ENCODE measurements at regions not wholly inside any gene's neighbourhood (a gene's known extent, or its start where the extent isn't known, plus 50 kb on each side); places are given as distances from the start of the nearest gene placed in this dataset.

DNA sequence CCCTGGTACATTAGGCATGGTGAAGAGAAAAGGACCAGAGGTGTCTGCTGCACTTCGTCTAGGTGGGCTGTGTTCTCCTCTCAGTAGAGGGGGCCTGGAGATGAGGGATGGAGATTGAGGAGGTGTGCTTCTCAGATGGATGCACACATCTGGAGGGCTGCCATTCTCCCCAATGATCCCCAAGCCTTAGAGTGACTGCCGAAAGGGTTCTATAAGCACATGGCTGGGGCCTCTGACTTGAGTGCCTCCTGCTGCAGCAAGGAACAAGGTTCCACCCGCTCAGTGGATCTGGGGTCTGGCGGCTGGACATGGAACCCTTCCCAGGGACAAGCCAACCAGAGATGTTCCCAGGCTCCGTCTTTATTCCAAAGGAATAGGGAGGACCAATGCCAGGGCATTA lies 66.8 kb downstream of the CPN2 start:
- peak; percentile 62 for DNase-seq (ENCODE audit: low spot score)
- TF ChIP-seq, protein P1, sequence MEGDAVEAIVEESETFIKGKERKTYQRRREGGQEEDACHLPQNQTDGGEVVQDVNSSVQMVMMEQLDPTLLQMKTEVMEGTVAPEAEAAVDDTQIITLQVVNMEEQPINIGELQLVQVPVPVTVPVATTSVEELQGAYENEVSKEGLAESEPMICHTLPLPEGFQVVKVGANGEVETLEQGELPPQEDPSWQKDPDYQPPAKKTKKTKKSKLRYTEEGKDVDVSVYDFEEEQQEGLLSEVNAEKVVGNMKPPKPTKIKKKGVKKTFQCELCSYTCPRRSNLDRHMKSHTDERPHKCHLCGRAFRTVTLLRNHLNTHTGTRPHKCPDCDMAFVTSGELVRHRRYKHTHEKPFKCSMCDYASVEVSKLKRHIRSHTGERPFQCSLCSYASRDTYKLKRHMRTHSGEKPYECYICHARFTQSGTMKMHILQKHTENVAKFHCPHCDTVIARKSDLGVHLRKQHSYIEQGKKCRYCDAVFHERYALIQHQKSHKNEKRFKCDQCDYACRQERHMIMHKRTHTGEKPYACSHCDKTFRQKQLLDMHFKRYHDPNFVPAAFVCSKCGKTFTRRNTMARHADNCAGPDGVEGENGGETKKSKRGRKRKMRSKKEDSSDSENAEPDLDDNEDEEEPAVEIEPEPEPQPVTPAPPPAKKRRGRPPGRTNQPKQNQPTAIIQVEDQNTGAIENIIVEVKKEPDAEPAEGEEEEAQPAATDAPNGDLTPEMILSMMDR (IDR thresholded peaks at IDR 0.05): no peak
- no peak overlapping the region for H3K27ac ChIP-seq
- H3K4me3 ChIP-seq: no peak overlapping the region

DNA sequence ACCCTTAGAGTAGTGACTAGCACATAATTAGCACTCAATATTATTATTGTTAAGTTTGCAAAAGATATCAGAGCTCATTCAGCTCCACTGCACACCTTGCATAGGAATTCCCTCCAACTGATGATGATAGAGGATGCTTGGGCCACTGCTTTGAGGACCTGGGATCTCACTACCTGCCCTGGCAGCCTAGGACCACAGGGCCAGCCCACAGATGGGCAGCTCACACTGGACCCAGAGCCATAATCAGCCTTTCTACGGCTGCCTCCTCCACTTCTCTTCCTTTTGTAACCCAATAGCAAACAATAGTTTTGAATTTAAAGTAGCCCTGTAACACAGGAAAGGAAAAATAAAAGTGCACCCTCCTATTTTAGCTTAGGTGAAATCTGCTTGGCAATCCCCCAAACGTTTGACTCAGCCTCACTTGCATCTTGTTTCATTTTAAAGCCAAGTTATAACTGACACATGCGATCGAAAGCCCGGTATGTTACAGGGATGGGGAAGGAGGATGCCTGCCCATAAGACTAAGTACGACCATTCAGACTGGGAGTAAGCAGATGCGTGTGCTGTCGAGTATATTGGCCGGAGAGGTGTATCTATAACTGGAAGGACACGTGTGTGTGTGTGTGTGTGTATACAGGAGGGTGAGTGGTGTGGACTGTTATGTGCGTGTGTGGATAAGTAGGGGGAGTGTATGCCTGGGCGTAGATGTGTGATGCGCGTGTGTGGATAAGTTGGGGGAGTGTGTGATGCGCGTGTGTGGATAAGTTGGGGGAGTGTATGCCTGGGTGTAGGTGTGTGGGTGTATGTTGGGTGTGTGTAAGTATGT lies 65.9 kb downstream of the CPN2 start:
- DNase-seq (ENCODE audit: low spot score): peak; percentile 46
- TF ChIP-seq, protein P1 (IDR thresholded peaks at IDR 0.05): no peak
- Histone ChIP-seq H3K27ac (no peak overlapping the region), H3K4me3 (no peak overlapping the region)

DNA sequence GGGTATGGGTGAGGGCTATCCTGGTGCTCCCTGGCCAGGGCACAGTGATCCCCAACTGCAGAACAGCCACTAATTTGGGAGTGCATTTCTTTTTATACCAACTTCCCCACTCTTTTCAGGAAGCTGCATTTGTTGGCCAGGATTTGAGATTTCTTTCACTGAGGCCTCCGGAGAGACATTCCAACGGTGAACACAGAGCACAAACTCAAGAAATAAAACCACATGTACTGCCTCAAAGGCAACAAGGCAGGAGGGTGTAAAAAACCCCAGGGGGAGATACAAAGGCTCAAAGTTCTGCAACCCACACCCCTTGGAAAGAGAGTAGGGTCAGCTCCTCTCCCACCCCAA lies 65.3 kb downstream of the CPN2 start:
- no peak overlapping the region for H3K4me3 ChIP-seq
- no peak overlapping the region for H3K27ac ChIP-seq
- DNase-seq (ENCODE audit: low spot score): peak; percentile 14
- TF ChIP-seq, protein P1 (IDR thresholded peaks at IDR 0.05): no peak

DNA sequence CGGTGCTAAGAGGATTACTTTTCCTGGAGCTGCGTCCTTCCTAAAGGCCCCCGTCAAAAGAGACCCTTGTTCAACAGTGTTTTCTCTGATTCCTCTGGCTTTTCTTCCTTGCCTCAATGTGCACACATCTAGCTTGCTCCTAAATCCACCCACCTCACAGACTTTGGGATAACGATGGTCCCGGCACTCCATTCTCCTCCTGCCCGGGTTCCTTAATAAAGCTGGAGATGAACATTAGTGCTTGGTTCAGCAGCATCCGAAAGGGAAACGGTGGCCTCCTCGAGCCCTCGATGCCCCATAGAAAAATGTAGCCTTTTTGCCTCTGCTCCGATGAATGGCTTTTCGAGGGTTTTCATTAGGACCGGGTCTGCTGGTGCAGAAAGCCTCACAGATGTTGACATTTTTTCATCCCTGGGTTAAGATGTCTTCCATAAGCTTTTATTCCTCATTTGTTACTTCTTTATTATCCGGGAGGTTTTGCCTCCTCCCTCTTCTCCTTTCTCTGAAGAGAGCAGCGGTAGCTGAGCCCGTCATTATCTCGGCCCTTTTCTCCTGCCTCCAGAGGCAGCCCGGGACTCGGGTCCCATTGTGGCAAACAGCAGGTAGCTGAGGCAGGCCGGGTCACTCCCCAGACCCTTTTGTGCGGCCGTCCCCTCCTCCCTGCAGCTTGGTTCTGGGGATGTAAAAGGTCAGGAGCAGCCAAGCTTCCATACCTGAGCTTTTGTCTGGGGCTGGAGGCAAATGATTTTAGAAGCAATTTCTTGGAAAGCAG lies 64.6 kb downstream of the CPN2 start:
- no peak for DNase-seq (ENCODE audit: low spot score)
- Histone ChIP-seq H3K4me3 (no peak overlapping the region), H3K27ac (no peak overlapping the region)
- TF ChIP-seq, protein P1 (IDR thresholded peaks at IDR 0.05): no peak

DNA sequence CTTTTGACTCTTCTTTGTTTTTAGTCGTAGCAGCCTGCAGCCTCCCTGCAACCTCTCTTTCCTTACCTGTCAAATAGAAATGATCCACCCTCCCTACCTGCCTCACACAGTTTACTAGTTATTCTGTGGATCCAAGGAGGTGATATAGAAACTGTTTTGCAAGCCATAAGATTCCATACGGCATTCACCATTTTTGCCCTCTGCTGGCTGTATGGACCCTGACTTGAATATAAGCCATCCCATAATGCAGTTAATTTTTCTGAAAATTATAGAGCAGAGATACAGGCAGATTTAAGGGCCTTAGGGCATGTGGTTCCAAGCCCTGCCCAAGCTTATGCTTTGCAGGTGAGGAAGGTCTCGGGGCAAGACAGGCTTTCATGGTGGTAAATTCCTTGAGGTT lies 63.8 kb downstream of the CPN2 start:
- Histone ChIP-seq H3K27ac (no peak overlapping the region), H3K4me3 (no peak overlapping the region)
- TF ChIP-seq, protein P1 (IDR thresholded peaks at IDR 0.05): no peak
- no peak for DNase-seq (ENCODE audit: low spot score)

DNA sequence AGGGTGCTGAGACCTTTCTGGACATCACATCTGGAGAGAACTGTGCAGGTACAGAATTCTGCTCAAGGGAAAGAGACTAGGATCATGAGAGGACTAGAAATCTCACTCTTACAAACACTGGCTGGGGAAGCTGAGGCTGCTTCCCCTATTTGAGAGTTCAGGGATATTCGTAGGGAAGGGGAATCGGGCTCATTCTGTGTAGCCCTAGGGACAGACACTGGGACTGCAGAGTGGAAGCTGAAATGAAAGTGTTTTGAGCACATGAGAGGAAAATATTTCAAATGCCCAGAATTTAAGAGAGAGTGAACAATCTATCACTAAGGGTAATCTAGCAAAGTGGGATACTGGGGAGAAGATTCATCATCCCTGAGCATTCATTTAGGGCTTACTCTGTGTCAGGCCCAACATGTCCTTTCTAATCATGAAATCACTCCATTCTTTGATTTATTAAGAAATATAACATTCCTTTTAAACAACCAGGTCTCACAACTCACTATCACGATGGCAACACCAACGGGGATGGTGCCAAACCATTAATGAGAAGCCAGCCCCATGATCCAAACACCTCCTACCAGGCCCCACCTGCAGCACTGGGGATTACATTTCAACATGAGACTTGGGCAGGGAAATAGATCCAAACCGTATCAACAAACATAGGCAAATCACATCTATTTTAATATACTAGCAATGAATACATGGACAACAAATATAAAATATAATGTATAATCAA lies 63.0 kb downstream of the CPN2 start:
- H3K27ac ChIP-seq: no peak overlapping the region
- H3K4me3 ChIP-seq: no peak overlapping the region
- TF ChIP-seq, protein P1 (IDR thresholded peaks at IDR 0.05): no peak
- no peak for DNase-seq (ENCODE audit: low spot score)
